Body of pancreas (tissue), 4 donors: ENCODE measurements at regions not wholly inside any gene's neighbourhood (a gene's known extent, or its start where the extent isn't known, plus 50 kb on each side); places are given as distances from the start of the nearest gene placed in this dataset.

Source experiments
- CTCF ChIP-seq, 7 experiments: fragments of 450-650 bp in 4 of 7; fragments of 200-600 bp in 3 of 7; sonication (generic) in 3 of 7; IDR thresholded peaks; one replicate each; pipeline ENCODE4 v1.5.1; 2016 to 2019; ENCODE audit warnings: antibody characterized with exemption in 7 of 7
- POLR2A ChIP-seq, 3 donors: fragments of 450-650 bp; IDR thresholded peaks; one replicate each; pipeline ENCODE4 v1.6.1; 2016; ENCODE audit warnings: antibody characterized with exemption in 3 of 3, mild to moderate bottlenecking in 2 of 3

- TF ChIP-seq CTCF (IDR thresholded peaks at IDR 0.05) = no peak
- TF ChIP-seq POLR2A (IDR thresholded peaks at IDR 0.05) = no peak
Observed at GRCh38 chr12:128042825-128043224, 224.1 kb upstream of the TMEM132C start.
